ENCODE measurements at regions not wholly inside any gene's neighbourhood (a gene's known extent, or its start where the extent isn't known, plus 50 kb on each side); places are given as distances from the start of the nearest gene placed in this dataset.

DNA sequence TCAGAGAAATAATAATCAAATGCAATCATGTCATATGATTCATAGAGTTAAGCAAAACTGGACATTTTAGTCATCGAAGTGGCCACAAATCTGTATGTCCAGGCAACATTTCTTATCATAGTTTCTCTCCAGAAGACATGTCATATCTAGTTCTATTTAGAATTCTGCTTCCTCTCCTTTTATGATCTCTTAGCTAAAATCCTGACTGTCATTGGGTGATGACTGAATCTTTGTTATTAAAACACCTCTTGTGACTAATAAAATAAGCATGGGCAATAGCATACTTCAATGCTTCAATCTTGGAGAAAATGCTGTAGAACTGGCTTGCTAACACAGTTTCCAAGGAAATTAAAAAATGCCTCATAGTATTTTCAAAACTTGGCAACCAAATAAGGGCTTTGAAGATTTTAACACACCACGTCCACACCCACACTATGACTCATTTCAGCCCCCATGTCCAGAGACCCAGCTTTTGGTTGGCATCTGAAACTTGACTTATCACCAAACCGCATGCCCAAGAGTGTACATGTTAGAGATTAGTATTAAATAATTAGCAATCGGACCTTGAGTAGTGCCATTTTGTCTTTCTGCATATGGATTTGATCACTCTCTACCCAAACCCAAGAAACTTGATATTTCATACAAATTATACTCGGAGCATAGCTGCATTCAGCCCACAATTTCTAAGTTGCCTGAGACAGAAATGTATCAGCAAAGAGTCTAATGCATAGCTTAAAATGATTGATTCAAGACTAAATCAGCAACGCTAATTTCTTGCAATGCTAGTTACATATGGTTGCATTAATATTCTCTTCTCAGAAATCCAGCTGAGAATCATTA is 106.5 kb upstream of the ETAA1 start:
- in situ Hi-C loops (cut with MboI; ENCODE audit: low sequenced_read_pairs, unreplicated experiment), result no loop called here
- TF ChIP-seq, protein P1, sequence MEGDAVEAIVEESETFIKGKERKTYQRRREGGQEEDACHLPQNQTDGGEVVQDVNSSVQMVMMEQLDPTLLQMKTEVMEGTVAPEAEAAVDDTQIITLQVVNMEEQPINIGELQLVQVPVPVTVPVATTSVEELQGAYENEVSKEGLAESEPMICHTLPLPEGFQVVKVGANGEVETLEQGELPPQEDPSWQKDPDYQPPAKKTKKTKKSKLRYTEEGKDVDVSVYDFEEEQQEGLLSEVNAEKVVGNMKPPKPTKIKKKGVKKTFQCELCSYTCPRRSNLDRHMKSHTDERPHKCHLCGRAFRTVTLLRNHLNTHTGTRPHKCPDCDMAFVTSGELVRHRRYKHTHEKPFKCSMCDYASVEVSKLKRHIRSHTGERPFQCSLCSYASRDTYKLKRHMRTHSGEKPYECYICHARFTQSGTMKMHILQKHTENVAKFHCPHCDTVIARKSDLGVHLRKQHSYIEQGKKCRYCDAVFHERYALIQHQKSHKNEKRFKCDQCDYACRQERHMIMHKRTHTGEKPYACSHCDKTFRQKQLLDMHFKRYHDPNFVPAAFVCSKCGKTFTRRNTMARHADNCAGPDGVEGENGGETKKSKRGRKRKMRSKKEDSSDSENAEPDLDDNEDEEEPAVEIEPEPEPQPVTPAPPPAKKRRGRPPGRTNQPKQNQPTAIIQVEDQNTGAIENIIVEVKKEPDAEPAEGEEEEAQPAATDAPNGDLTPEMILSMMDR (IDR thresholded peaks at IDR 0.05; ENCODE audit: borderline replicate concordance, control extremely low read depth, extremely low read depth, insufficient read depth, missing control alignments), result no peak
- no peak for DNase-seq (ENCODE audit: low spot score)

GRCh38 chr2:67294218-67294617 is 102.9 kb upstream of the ETAA1 start:
- DNase-seq (ENCODE audit: low spot score), result no peak
- in situ Hi-C loops (cut with MboI; ENCODE audit: low sequenced_read_pairs, unreplicated experiment), result no loop called here
- TF ChIP-seq, protein P1 (IDR thresholded peaks at IDR 0.05; ENCODE audit: borderline replicate concordance, control extremely low read depth, extremely low read depth, insufficient read depth, missing control alignments), result no peak

DNA sequence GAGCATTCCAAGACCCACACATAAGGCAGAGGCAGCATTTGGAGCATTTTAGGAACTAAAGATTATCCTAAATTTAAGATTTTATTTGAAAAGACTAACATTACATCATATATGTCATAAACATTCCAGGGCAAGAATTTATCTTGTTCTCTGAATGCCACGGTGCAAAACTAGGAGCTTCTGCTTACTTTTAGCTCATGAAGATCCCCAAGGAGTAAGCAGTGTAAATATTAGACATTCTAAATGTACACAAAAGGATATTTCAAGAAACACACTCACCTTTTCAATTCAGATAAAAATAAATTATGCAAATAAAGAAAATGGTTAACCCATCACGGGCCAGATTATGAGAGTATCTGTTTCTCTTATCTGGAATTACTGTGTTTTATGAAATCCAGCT is 101.7 kb upstream of the ETAA1 start:
- in situ Hi-C loops (cut with MboI; ENCODE audit: low sequenced_read_pairs, unreplicated experiment), result no loop called here
- DNase-seq (ENCODE audit: low spot score), result no peak
- TF ChIP-seq, protein P1 (IDR thresholded peaks at IDR 0.05; ENCODE audit: borderline replicate concordance, control extremely low read depth, extremely low read depth, insufficient read depth, missing control alignments), result no peak

DNA sequence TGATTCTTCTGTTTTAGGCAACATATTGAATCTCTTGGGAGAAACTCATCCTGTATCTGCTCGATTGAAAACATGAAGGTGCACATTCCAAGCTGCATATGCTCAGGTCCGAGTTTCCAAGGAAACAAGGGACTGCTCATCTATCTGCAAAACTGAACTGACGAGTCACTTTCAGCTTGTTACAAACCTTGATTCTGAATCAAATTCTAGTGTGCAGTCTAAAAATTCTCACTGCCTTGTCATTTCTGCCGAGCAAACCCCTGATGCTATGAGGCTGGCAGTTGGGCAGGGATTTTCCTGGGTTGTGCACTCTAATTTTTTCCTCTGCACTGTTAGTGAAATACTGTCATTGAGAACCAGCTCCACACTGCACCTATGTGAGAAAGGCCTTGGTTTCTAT is 101.3 kb upstream of the ETAA1 start:
- DNase-seq (ENCODE audit: low spot score), result no peak
- TF ChIP-seq, protein P1 (IDR thresholded peaks at IDR 0.05; ENCODE audit: borderline replicate concordance, control extremely low read depth, extremely low read depth, insufficient read depth, missing control alignments), result no peak
- in situ Hi-C loops (cut with MboI; ENCODE audit: low sequenced_read_pairs, unreplicated experiment), result no loop called here

GRCh38 chr2:67304300-67304890 is 92.7 kb upstream of the ETAA1 start:
- DNase-seq (ENCODE audit: low spot score), result no peak
- TF ChIP-seq, protein P1 (IDR thresholded peaks at IDR 0.05; ENCODE audit: borderline replicate concordance, control extremely low read depth, extremely low read depth, insufficient read depth, missing control alignments), result no peak
- in situ Hi-C loops (cut with MboI; ENCODE audit: low sequenced_read_pairs, unreplicated experiment), result no loop called here

DNA sequence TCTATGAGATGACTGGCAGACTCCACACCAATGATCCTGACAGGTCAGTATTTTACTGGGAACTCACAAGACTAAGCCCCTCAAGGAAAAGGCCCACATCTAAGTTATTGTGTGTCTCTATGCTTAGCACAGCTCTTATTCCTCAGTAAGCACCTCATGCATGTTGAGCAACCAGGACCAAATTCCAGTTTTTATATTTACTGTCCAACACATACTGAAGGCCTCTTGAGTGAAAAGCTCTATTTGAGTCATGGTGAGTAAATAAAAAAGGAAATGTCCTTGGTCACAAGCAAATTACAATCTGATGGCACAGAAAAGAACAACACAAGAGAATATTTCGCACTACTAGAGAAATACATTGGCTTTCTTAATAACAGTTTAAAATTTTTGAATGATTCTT is 87.9 kb upstream of the ETAA1 start:
- no peak for DNase-seq (ENCODE audit: low spot score)
- TF ChIP-seq, protein P1 (IDR thresholded peaks at IDR 0.05; ENCODE audit: borderline replicate concordance, control extremely low read depth, extremely low read depth, insufficient read depth, missing control alignments), result no peak
- in situ Hi-C loops (cut with MboI; ENCODE audit: low sequenced_read_pairs, unreplicated experiment), result no loop called here

Measured in GM13976 (cell line).